ENCODE measurements at regions not wholly inside any gene's neighbourhood (a gene's known extent, or its start where the extent isn't known, plus 50 kb on each side); places are given as distances from the start of the nearest gene placed in this dataset.

- H3K27me3 ChIP-seq (ENCODE audit: control insufficient read depth in 2 of 2, insufficient read depth in 1 of 2, low read length in 1 of 2): no peaks in the 10 kb centered on the region
- no peak for DNase-seq (ENCODE audit: low read depth in 6 of 9, low spot score in 9 of 9)
- 75% methylated on average over 2 of the region's 2 CpGs for WGBS
- H3K4me3 ChIP-seq (ENCODE audit: low read length in 2 of 2): no peak overlapping the region
- H3K36me3 ChIP-seq (ENCODE audit: control insufficient read depth in 2 of 2, insufficient read depth in 2 of 2, low read length in 1 of 2): no peaks in the 10 kb centered on the region
- no peak overlapping the region for H3K27ac ChIP-seq (ENCODE audit: low read depth in 1 of 2, low read length in 1 of 2)
- H3K9me3 ChIP-seq (ENCODE audit: control insufficient read depth in 2 of 2, insufficient read depth in 1 of 2, low read length in 1 of 2): no peaks in the 10 kb centered on the region
- no peaks in the 10 kb centered on the region for H3K4me1 ChIP-seq (ENCODE audit: control insufficient read depth in 2 of 2, insufficient read depth in 2 of 2, low read length in 2 of 2)
Measured at GRCh38 chr6:145070791-145071190, 664.5 kb downstream of the EPM2A start.

GRCh38 chr6:145071836-145072235, 663.5 kb downstream of the EPM2A start:
- Histone ChIP-seq H3K27me3 (ENCODE audit: control insufficient read depth in 2 of 2, insufficient read depth in 1 of 2, low read length in 1 of 2) (no peaks in the 10 kb centered on the region), H3K4me3 (ENCODE audit: low read length in 2 of 2) (no peak overlapping the region), H3K36me3 (ENCODE audit: control insufficient read depth in 2 of 2, insufficient read depth in 2 of 2, low read length in 1 of 2) (no peaks in the 10 kb centered on the region), H3K4me1 (ENCODE audit: control insufficient read depth in 2 of 2, insufficient read depth in 2 of 2, low read length in 2 of 2) (no peaks in the 10 kb centered on the region), H3K9me3 (ENCODE audit: control insufficient read depth in 2 of 2, insufficient read depth in 1 of 2, low read length in 1 of 2) (no peaks in the 10 kb centered on the region), H3K27ac (ENCODE audit: low read depth in 1 of 2, low read length in 1 of 2) (no peak overlapping the region)
- 94% methylated on average over 2 of the region's 2 CpGs for WGBS
- no peak for DNase-seq (ENCODE audit: low read depth in 6 of 9, low spot score in 9 of 9)

- no peak overlapping the region for H3K27ac ChIP-seq (ENCODE audit: low read depth in 1 of 2, low read length in 1 of 2)
- 88% methylated on average over 2 of the region's 2 CpGs for WGBS
- no peaks in the 10 kb centered on the region for H3K36me3 ChIP-seq (ENCODE audit: control insufficient read depth in 2 of 2, insufficient read depth in 2 of 2, low read length in 1 of 2)
- no peaks in the 10 kb centered on the region for H3K27me3 ChIP-seq (ENCODE audit: control insufficient read depth in 2 of 2, insufficient read depth in 1 of 2, low read length in 1 of 2)
- no peak overlapping the region for H3K4me3 ChIP-seq (ENCODE audit: low read length in 2 of 2)
- no peak for DNase-seq (ENCODE audit: low read depth in 6 of 9, low spot score in 9 of 9)
- H3K4me1 ChIP-seq (ENCODE audit: control insufficient read depth in 2 of 2, insufficient read depth in 2 of 2, low read length in 2 of 2): no peaks in the 10 kb centered on the region
- H3K9me3 ChIP-seq (ENCODE audit: control insufficient read depth in 2 of 2, insufficient read depth in 1 of 2, low read length in 1 of 2): no peaks in the 10 kb centered on the region
Measured at GRCh38 chr6:145073811-145074210, 661.5 kb downstream of the EPM2A start.

GRCh38 chr6:145074805-145075204, 660.5 kb downstream of the EPM2A start:
- no peak overlapping the region for H3K27ac ChIP-seq (ENCODE audit: low read depth in 1 of 2, low read length in 1 of 2)
- H3K9me3 ChIP-seq (ENCODE audit: control insufficient read depth in 2 of 2, insufficient read depth in 1 of 2, low read length in 1 of 2): no peaks in the 10 kb centered on the region
- H3K4me3 ChIP-seq (ENCODE audit: low read length in 2 of 2): no peak overlapping the region
- DNase-seq (ENCODE audit: low read depth in 6 of 9, low spot score in 9 of 9): no peak
- no peaks in the 10 kb centered on the region for H3K27me3 ChIP-seq (ENCODE audit: control insufficient read depth in 2 of 2, insufficient read depth in 1 of 2, low read length in 1 of 2)
- no peaks in the 10 kb centered on the region for H3K4me1 ChIP-seq (ENCODE audit: control insufficient read depth in 2 of 2, insufficient read depth in 2 of 2, low read length in 2 of 2)
- no peaks in the 10 kb centered on the region for H3K36me3 ChIP-seq (ENCODE audit: control insufficient read depth in 2 of 2, insufficient read depth in 2 of 2, low read length in 1 of 2)

- Histone ChIP-seq H3K4me1 (ENCODE audit: control insufficient read depth in 2 of 2, insufficient read depth in 2 of 2, low read length in 2 of 2) (no peaks in the 10 kb centered on the region), H3K27ac (ENCODE audit: low read depth in 1 of 2, low read length in 1 of 2) (no peak overlapping the region), H3K4me3 (ENCODE audit: low read length in 2 of 2) (no peak overlapping the region), H3K36me3 (ENCODE audit: control insufficient read depth in 2 of 2, insufficient read depth in 2 of 2, low read length in 1 of 2) (no peaks in the 10 kb centered on the region), H3K27me3 (ENCODE audit: control insufficient read depth in 2 of 2, insufficient read depth in 1 of 2, low read length in 1 of 2) (no peaks in the 10 kb centered on the region), H3K9me3 (ENCODE audit: control insufficient read depth in 2 of 2, insufficient read depth in 1 of 2, low read length in 1 of 2) (no peaks in the 10 kb centered on the region)
- no peak for DNase-seq (ENCODE audit: low read depth in 6 of 9, low spot score in 9 of 9)
- 100% methylated on average over 1 of the region's 1 CpG for WGBS
Measured at GRCh38 chr6:145075425-145075824, 659.9 kb downstream of the EPM2A start.

DNA sequence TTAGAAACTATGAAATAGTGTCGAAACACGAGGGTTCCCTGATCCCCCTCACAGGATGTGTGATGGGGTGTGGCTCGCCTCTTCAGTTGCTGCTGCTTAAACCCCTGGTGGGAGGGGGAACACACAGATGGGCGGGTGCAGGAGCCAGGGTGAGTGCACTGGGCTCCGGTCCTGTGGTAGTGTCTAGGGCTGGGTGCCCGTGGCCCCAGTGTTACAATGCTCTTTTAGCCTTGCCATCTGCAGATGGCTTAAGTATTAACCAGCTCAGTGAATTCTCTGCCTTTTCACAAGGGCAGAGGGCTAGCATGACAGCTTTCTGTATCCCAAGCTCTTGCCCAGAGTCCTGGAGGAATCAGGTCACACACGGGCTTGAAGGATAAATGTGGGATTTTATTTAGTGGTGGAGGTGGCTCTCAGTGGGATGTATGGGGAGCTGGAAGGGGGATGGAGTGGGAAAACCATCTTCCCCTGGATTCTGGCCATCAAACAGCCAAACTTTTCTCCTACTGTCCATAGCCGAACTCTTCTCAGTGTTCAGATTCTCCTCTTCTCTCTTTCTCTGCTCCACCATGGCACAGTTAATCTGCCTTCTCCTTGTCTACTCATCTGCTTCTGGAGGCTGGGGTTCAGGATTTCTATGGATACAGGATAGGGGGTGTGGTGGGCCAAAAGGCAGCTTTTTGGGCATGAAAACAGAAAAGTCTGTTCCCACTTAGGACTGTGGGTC, 659.0 kb downstream of the EPM2A start:
- Histone ChIP-seq H3K4me1 (ENCODE audit: control insufficient read depth in 2 of 2, insufficient read depth in 2 of 2, low read length in 2 of 2) (no peaks in the 10 kb centered on the region), H3K27ac (ENCODE audit: low read depth in 1 of 2, low read length in 1 of 2) (no peak overlapping the region), H3K27me3 (ENCODE audit: control insufficient read depth in 2 of 2, insufficient read depth in 1 of 2, low read length in 1 of 2) (no peaks in the 10 kb centered on the region), H3K9me3 (ENCODE audit: control insufficient read depth in 2 of 2, insufficient read depth in 1 of 2, low read length in 1 of 2) (no peaks in the 10 kb centered on the region), H3K36me3 (ENCODE audit: control insufficient read depth in 2 of 2, insufficient read depth in 2 of 2, low read length in 1 of 2) (no peaks in the 10 kb centered on the region), H3K4me3 (ENCODE audit: low read length in 2 of 2) (no peak overlapping the region)
- no peak for DNase-seq (ENCODE audit: low read depth in 6 of 9, low spot score in 9 of 9)
- 94% methylated on average over 8 of the region's 8 CpGs for WGBS

DNA sequence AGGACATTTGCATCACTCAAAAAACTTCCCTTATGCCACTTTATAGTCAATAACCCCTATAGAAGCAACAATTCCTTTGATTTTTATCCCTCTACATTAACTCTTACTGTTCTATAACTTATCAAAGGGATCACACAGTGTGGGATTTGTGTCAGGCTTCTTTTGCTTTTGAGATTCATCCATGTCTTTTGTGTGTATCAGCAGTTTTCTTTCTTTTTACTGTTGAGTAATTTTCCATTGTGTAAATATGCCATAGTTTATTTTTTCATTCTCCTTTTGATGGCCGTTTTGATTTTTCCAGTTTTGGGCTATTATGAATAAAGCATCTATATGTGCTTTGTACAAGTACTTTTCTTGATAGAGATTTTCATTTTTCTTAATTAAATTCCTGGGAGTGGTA, 657.9 kb downstream of the EPM2A start:
- no peak for DNase-seq (ENCODE audit: low read depth in 6 of 9, low spot score in 9 of 9)
- 93% methylated on average over 1 of the region's 1 CpG for WGBS
- Histone ChIP-seq H3K9me3 (ENCODE audit: control insufficient read depth in 2 of 2, insufficient read depth in 1 of 2, low read length in 1 of 2) (no peaks in the 10 kb centered on the region), H3K27ac (ENCODE audit: low read depth in 1 of 2, low read length in 1 of 2) (no peak overlapping the region), H3K4me1 (ENCODE audit: control insufficient read depth in 2 of 2, insufficient read depth in 2 of 2, low read length in 2 of 2) (no peaks in the 10 kb centered on the region), H3K36me3 (ENCODE audit: control insufficient read depth in 2 of 2, insufficient read depth in 2 of 2, low read length in 1 of 2) (no peaks in the 10 kb centered on the region), H3K4me3 (ENCODE audit: low read length in 2 of 2) (no peak overlapping the region), H3K27me3 (ENCODE audit: control insufficient read depth in 2 of 2, insufficient read depth in 1 of 2, low read length in 1 of 2) (no peaks in the 10 kb centered on the region)

- no peak overlapping the region for H3K4me3 ChIP-seq (ENCODE audit: low read length in 2 of 2)
- no peaks in the 10 kb centered on the region for H3K36me3 ChIP-seq (ENCODE audit: control insufficient read depth in 2 of 2, insufficient read depth in 2 of 2, low read length in 1 of 2)
- no peaks in the 10 kb centered on the region for H3K4me1 ChIP-seq (ENCODE audit: control insufficient read depth in 2 of 2, insufficient read depth in 2 of 2, low read length in 2 of 2)
- H3K27me3 ChIP-seq (ENCODE audit: control insufficient read depth in 2 of 2, insufficient read depth in 1 of 2, low read length in 1 of 2): no peaks in the 10 kb centered on the region
- DNase-seq (ENCODE audit: low read depth in 6 of 9, low spot score in 9 of 9): no peak
- WGBS: 94% methylated on average over 2 of the region's 2 CpGs
- no peak overlapping the region for H3K27ac ChIP-seq (ENCODE audit: low read depth in 1 of 2, low read length in 1 of 2)
- H3K9me3 ChIP-seq (ENCODE audit: control insufficient read depth in 2 of 2, insufficient read depth in 1 of 2, low read length in 1 of 2): no peaks in the 10 kb centered on the region
Measured at GRCh38 chr6:145080651-145081050, 654.7 kb downstream of the EPM2A start.

- Histone ChIP-seq H3K27me3 (ENCODE audit: control insufficient read depth in 2 of 2, insufficient read depth in 1 of 2, low read length in 1 of 2) (no peaks in the 10 kb centered on the region), H3K27ac (ENCODE audit: low read depth in 1 of 2, low read length in 1 of 2) (no peak overlapping the region), H3K36me3 (ENCODE audit: control insufficient read depth in 2 of 2, insufficient read depth in 2 of 2, low read length in 1 of 2) (no peaks in the 10 kb centered on the region)
Measured at GRCh38 chr6:145081677-145082076, 653.6 kb downstream of the EPM2A start.

More at GRCh38 chr6:145081677-145082076, 653.6 kb downstream of the EPM2A start:
- 97% methylated on average over 2 of the region's 2 CpGs for WGBS
- Histone ChIP-seq H3K9me3 (ENCODE audit: control insufficient read depth in 2 of 2, insufficient read depth in 1 of 2, low read length in 1 of 2) (no peaks in the 10 kb centered on the region), H3K4me1 (ENCODE audit: control insufficient read depth in 2 of 2, insufficient read depth in 2 of 2, low read length in 2 of 2) (no peaks in the 10 kb centered on the region), H3K4me3 (ENCODE audit: low read length in 2 of 2) (no peak overlapping the region)
- no peak for DNase-seq (ENCODE audit: low read depth in 6 of 9, low spot score in 9 of 9)
